Fibroblast of lung (primary cell): ENCODE measurements at regions not wholly inside any gene's neighbourhood (a gene's known extent, or its start where the extent isn't known, plus 50 kb on each side); places are given as distances from the start of the nearest gene placed in this dataset.
A peak's percentile ranks its signal among the peaks of the same experiment; 100 is the strongest.

Source experiments
- DNase-seq, 2 donors: peaks; one replicate each; pipeline versions ENCODE4 v3.0.0 to v3.0.0-alpha.2; 2010; ENCODE audit warnings: low read depth in 2 of 2
- H2AFZ ChIP-seq: 2 replicates; pipeline ENCODE4 v1.5.1; 2012; ENCODE audit warnings: low read length, control low read depth, inconsistent platforms
- H3K27ac ChIP-seq: 2 replicates; pipeline ENCODE4 v1.5.1; 2011; ENCODE audit warnings: low read length, control low read depth; ENCODE audit not compliant: insufficient read depth
- H3K27me3 ChIP-seq: 2 replicates; pipeline ENCODE4 v1.5.1; 2011; ENCODE audit warnings: mild to moderate bottlenecking, low read length; ENCODE audit not compliant: control insufficient read depth, insufficient read depth
- H3K36me3 ChIP-seq: 2 replicates; pipeline ENCODE4 v1.5.1; 2011; ENCODE audit warnings: low read length; ENCODE audit not compliant: control insufficient read depth, insufficient read depth
- H3K4me1 ChIP-seq: 2 replicates; pipeline ENCODE4 v1.5.1; 2011; ENCODE audit warnings: low read length; ENCODE audit not compliant: control insufficient read depth, insufficient read depth; ENCODE audit errors: extremely low read depth
- H3K4me2 ChIP-seq: 2 replicates; pipeline ENCODE4 v1.5.1; 2011; ENCODE audit warnings: low read length, control low read depth; ENCODE audit not compliant: insufficient read depth; ENCODE audit errors: extremely low read depth
- H3K4me3 ChIP-seq, 4 experiments: fragments of 200-600 bp in 1 of 4; sonication (generic) in 1 of 4; replicated peaks in 1 of 4; 2 replicates each; pipeline ENCODE4 v1.5.1; 2011 to 2016; ENCODE audit warnings: low read length in 4 of 4, low read depth in 3 of 4, mild to moderate bottlenecking in 3 of 4, control low read depth in 2 of 4, inconsistent platforms in 1 of 4, mixed read lengths in 1 of 4; ENCODE audit not compliant: insufficient read depth in 1 of 4; ENCODE audit errors: control extremely low read depth in 1 of 4
- H3K79me2 ChIP-seq: 2 replicates; pipeline ENCODE4 v1.5.1; 2012; ENCODE audit warnings: mild to moderate bottlenecking, low read length, inconsistent platforms; ENCODE audit not compliant: control insufficient read depth, insufficient read depth
- H3K9ac ChIP-seq: 2 replicates; pipeline ENCODE4 v1.5.1; 2011; ENCODE audit warnings: mild to moderate bottlenecking, low read length, control low read depth; ENCODE audit not compliant: insufficient read depth
- H3K9me3 ChIP-seq: 2 replicates; pipeline ENCODE4 v1.5.1; 2012; ENCODE audit warnings: low read depth, low read length; ENCODE audit not compliant: control insufficient read depth, insufficient read depth
- H4K20me1 ChIP-seq: 2 replicates; pipeline ENCODE4 v1.5.1; 2011; ENCODE audit warnings: low read length; ENCODE audit not compliant: control insufficient read depth, insufficient read depth; ENCODE audit errors: extremely low read depth
- CTCF ChIP-seq, 2 donors: IDR thresholded peaks in 1 of 2; conservative IDR thresholded peaks in 1 of 2; 1 replicate in 1 of 2; 2 replicates in 1 of 2; pipeline ENCODE4 v1.5.1; 2011 to 2012; ENCODE audit warnings: low read length in 2 of 2, control low read depth in 1 of 2, inconsistent platforms in 1 of 2, low read depth in 1 of 2, mild to moderate bottlenecking in 1 of 2
- EZH2 ChIP-seq: IDR thresholded peaks from 2 replicates; pipeline ENCODE4 v1.5.1; 2012; ENCODE audit warnings: low read length, control low read depth, mild to moderate bottlenecking; ENCODE audit errors: missing control alignments

GRCh38 chr3:81301230-81301629 is 460.2 kb downstream of the GBE1 start:
- H3K27ac ChIP-seq, result no peak overlapping the region
- DNase-seq, result no peak

GRCh38 chr3:81300324-81300927 is 461.0 kb downstream of the GBE1 start:
- no peaks in the 10 kb centered on the region for H3K4me1 ChIP-seq
- no peak overlapping the region for H2AFZ ChIP-seq
- H3K9ac ChIP-seq, result no peak overlapping the region
- H3K4me3 ChIP-seq, result no peak overlapping the region
- H3K79me2 ChIP-seq, result no peaks in the 10 kb centered on the region
- H3K4me2 ChIP-seq, result no peak overlapping the region
- TF ChIP-seq EZH2 (no peak), CTCF (conservative IDR thresholded peaks at IDR 0.05 in 1 of 2, IDR thresholded peaks at IDR 0.05 in 1 of 2; ENCODE audit: low read depth in 1 of 2, low read length in 2 of 2) (no peak)
- H3K27ac ChIP-seq, result no peak overlapping the region
- no peak for DNase-seq
- H3K27me3 ChIP-seq, result no peaks in the 10 kb centered on the region
- no peaks in the 10 kb centered on the region for H3K36me3 ChIP-seq
- no peaks in the 10 kb centered on the region for H3K9me3 ChIP-seq
- H4K20me1 ChIP-seq, result no peaks in the 10 kb centered on the region

More at GRCh38 chr3:81301230-81301629, 460.2 kb downstream of the GBE1 start:
- no peak overlapping the region for H3K4me3 ChIP-seq
- no peaks in the 10 kb centered on the region for H3K36me3 ChIP-seq
- no peaks in the 10 kb centered on the region for H3K4me1 ChIP-seq
- TF ChIP-seq CTCF (conservative IDR thresholded peaks at IDR 0.05 in 1 of 2, IDR thresholded peaks at IDR 0.05 in 1 of 2; ENCODE audit: low read depth in 1 of 2, low read length in 2 of 2) (no peak), EZH2 (no peak)
- no peaks in the 10 kb centered on the region for H3K27me3 ChIP-seq
- H3K4me2 ChIP-seq, result no peak overlapping the region
- no peaks in the 10 kb centered on the region for H4K20me1 ChIP-seq
- H3K9me3 ChIP-seq, result no peaks in the 10 kb centered on the region
- H2AFZ ChIP-seq, result no peak overlapping the region
- H3K9ac ChIP-seq, result no peak overlapping the region
- H3K79me2 ChIP-seq, result no peaks in the 10 kb centered on the region

GRCh38 chr3:81299481-81299880 is 462.0 kb downstream of the GBE1 start:
- TF ChIP-seq CTCF (conservative IDR thresholded peaks at IDR 0.05 in 1 of 2, IDR thresholded peaks at IDR 0.05 in 1 of 2; ENCODE audit: low read depth in 1 of 2, low read length in 2 of 2), result no peak
- no peak for TF ChIP-seq EZH2
- H3K4me3 ChIP-seq, result no peak overlapping the region
- no peaks in the 10 kb centered on the region for H3K4me1 ChIP-seq
- no peak overlapping the region for H2AFZ ChIP-seq
- no peaks in the 10 kb centered on the region for H3K27me3 ChIP-seq
- H3K79me2 ChIP-seq, result no peaks in the 10 kb centered on the region
- H3K9ac ChIP-seq, result no peak overlapping the region
- no peak overlapping the region for H3K27ac ChIP-seq
- no peaks in the 10 kb centered on the region for H3K9me3 ChIP-seq
- H3K36me3 ChIP-seq, result no peaks in the 10 kb centered on the region
- peak in 1 of 2 donors; percentile 19 for DNase-seq
- no peaks in the 10 kb centered on the region for H4K20me1 ChIP-seq
- no peak overlapping the region for H3K4me2 ChIP-seq
